ENCODE measurements at regions not wholly inside any gene's neighbourhood (a gene's known extent, or its start where the extent isn't known, plus 50 kb on each side); places are given as distances from the start of the nearest gene placed in this dataset.
"Not testable (repeated sequence)": the region's sequence is repeated elsewhere in the genome, so short reads cannot be mapped to it uniquely, and the experiment has no call there.

GRCh38 chr14:51341338-51341737, 101.3 kb downstream of the TMX1 start:
- H3K36me3 ChIP-seq (ENCODE audit: control insufficient read depth, insufficient read depth, low read length): no peaks in the 10 kb centered on the region
- no peak overlapping the region for H3K4me3 ChIP-seq (ENCODE audit: insufficient read depth, low read depth, low read length, poor library complexity, severe bottlenecking)
- DNase-seq: no peak
- H3K4me1 ChIP-seq (ENCODE audit: control insufficient read depth, insufficient read depth, low read length, poor library complexity, severe bottlenecking): no peaks in the 10 kb centered on the region
- H3K27me3 ChIP-seq (replicated peaks; ENCODE audit: control insufficient read depth, insufficient read depth, low read length, poor library complexity, severe bottlenecking): no peaks in the 10 kb centered on the region
- no peaks in the 10 kb centered on the region for H3K9me3 ChIP-seq (ENCODE audit: control insufficient read depth, low read length)
- H3K27ac ChIP-seq (ENCODE audit: insufficient read depth, low read length, poor library complexity, severe bottlenecking): no peak overlapping the region

DNA sequence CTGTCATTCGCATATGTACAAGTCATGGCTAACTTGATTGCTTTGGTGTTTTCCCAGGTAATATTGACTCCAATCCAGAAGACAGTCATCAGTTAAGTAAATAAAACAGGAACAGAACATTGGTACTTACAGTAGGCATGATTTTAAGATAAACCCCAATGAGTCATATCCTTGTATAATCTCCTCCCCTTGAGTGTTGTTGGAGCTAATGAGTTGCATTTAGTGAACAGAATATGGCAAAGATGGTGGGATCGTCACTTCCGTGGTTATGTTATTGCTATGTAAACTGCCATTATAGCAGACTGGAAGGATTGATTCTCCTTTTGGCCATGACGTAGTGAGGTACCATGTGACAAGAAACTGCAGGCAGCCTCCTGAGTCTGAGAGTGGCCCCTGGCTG, 102.2 kb downstream of the TMX1 start:
- no peaks in the 10 kb centered on the region for H3K36me3 ChIP-seq (ENCODE audit: control insufficient read depth, insufficient read depth, low read length)
- no peaks in the 10 kb centered on the region for H3K27me3 ChIP-seq (replicated peaks; ENCODE audit: control insufficient read depth, insufficient read depth, low read length, poor library complexity, severe bottlenecking)
- H3K27ac ChIP-seq (ENCODE audit: insufficient read depth, low read length, poor library complexity, severe bottlenecking): no peak overlapping the region
- no peaks in the 10 kb centered on the region for H3K9me3 ChIP-seq (ENCODE audit: control insufficient read depth, low read length)
- no peak for DNase-seq
- no peaks in the 10 kb centered on the region for H3K4me1 ChIP-seq (ENCODE audit: control insufficient read depth, insufficient read depth, low read length, poor library complexity, severe bottlenecking)
- no peak overlapping the region for H3K4me3 ChIP-seq (ENCODE audit: insufficient read depth, low read depth, low read length, poor library complexity, severe bottlenecking)

- no peaks in the 10 kb centered on the region for H3K4me1 ChIP-seq (ENCODE audit: control insufficient read depth, insufficient read depth, low read length, poor library complexity, severe bottlenecking)
- H3K4me3 ChIP-seq (ENCODE audit: insufficient read depth, low read depth, low read length, poor library complexity, severe bottlenecking): no peak overlapping the region
- no peaks in the 10 kb centered on the region for H3K27me3 ChIP-seq (replicated peaks; ENCODE audit: control insufficient read depth, insufficient read depth, low read length, poor library complexity, severe bottlenecking)
- no peak overlapping the region for H3K27ac ChIP-seq (ENCODE audit: insufficient read depth, low read length, poor library complexity, severe bottlenecking)
- no peaks in the 10 kb centered on the region for H3K9me3 ChIP-seq (ENCODE audit: control insufficient read depth, low read length)
- DNase-seq: no peak
- no peaks in the 10 kb centered on the region for H3K36me3 ChIP-seq (ENCODE audit: control insufficient read depth, insufficient read depth, low read length)
Observed at GRCh38 chr14:51351997-51352396, 112.0 kb downstream of the TMX1 start.

DNA sequence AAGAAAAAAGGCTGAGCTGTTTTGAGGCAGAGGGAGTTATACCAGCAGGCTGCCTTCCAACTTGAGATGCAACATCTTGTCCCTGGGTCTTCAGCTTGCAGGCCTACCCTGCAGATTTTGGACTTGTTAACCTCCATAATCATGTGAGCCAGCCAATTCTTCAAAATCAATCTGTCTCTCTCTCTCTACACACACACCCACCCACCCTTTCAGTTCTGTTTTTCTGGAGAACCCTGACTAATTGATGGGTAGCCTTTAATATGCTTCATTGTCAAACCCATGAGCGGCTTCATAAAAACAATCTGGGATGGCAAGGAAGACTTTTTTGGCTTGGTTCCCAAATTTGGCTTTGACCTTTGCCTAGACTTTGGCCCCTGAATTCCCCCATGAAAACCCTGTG, 113.9 kb downstream of the TMX1 start:
- Histone ChIP-seq H3K4me3 (ENCODE audit: insufficient read depth, low read depth, low read length, poor library complexity, severe bottlenecking) (no peak overlapping the region), H3K4me1 (ENCODE audit: control insufficient read depth, insufficient read depth, low read length, poor library complexity, severe bottlenecking) (no peaks in the 10 kb centered on the region), H3K36me3 (ENCODE audit: control insufficient read depth, insufficient read depth, low read length) (no peaks in the 10 kb centered on the region), H3K27me3 (replicated peaks; ENCODE audit: control insufficient read depth, insufficient read depth, low read length, poor library complexity, severe bottlenecking) (no peaks in the 10 kb centered on the region), H3K27ac (ENCODE audit: insufficient read depth, low read length, poor library complexity, severe bottlenecking) (no peak overlapping the region), H3K9me3 (ENCODE audit: control insufficient read depth, low read length) (no peaks in the 10 kb centered on the region)
- DNase-seq: no peak

DNA sequence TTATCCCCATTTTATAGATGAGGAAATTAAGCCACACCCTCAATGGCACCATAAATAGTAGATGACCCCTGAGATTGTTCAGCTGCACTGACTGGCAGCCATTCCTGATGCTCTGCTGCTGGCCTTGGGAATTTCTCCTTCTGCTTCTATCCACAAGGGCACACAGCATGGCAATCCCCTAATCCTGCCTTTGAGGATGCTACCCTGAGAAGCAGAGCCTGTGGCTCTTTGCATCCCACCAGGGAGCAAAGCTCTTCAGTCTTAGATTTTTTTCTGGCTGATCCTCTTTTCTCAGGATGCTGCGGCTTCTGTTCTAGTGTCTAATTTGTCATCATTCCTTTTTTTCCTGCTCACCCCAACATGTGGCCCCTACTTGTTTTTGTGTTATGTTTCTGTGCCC, 114.8 kb downstream of the TMX1 start:
- H3K27me3 ChIP-seq (replicated peaks; ENCODE audit: control insufficient read depth, insufficient read depth, low read length, poor library complexity, severe bottlenecking): no peaks in the 10 kb centered on the region
- no peak for DNase-seq

GRCh38 chr14:51356381-51356780, 116.3 kb downstream of the TMX1 start:
- Histone ChIP-seq H3K27me3 (replicated peaks; ENCODE audit: control insufficient read depth, insufficient read depth, low read length, poor library complexity, severe bottlenecking) (no peaks in the 10 kb centered on the region), H3K27ac (ENCODE audit: insufficient read depth, low read length, poor library complexity, severe bottlenecking) (no peak overlapping the region), H3K36me3 (ENCODE audit: control insufficient read depth, insufficient read depth, low read length) (no peaks in the 10 kb centered on the region), H3K4me3 (ENCODE audit: insufficient read depth, low read depth, low read length, poor library complexity, severe bottlenecking) (no peak overlapping the region), H3K9me3 (ENCODE audit: control insufficient read depth, low read length) (no peaks in the 10 kb centered on the region), H3K4me1 (ENCODE audit: control insufficient read depth, insufficient read depth, low read length, poor library complexity, severe bottlenecking) (no peaks in the 10 kb centered on the region)
- no peak for DNase-seq

More for the DNA sequence above, 114.8 kb downstream of the TMX1 start:
- no peaks in the 10 kb centered on the region for H3K4me1 ChIP-seq (ENCODE audit: control insufficient read depth, insufficient read depth, low read length, poor library complexity, severe bottlenecking)
- H3K27ac ChIP-seq (ENCODE audit: insufficient read depth, low read length, poor library complexity, severe bottlenecking): no peak overlapping the region
- no peaks in the 10 kb centered on the region for H3K36me3 ChIP-seq (ENCODE audit: control insufficient read depth, insufficient read depth, low read length)
- H3K4me3 ChIP-seq (ENCODE audit: insufficient read depth, low read depth, low read length, poor library complexity, severe bottlenecking): no peak overlapping the region
- H3K9me3 ChIP-seq (ENCODE audit: control insufficient read depth, low read length): no peaks in the 10 kb centered on the region

- Histone ChIP-seq H3K4me3 (ENCODE audit: insufficient read depth, low read depth, low read length, poor library complexity, severe bottlenecking) (no peak overlapping the region), H3K9me3 (ENCODE audit: control insufficient read depth, low read length) (no peaks in the 10 kb centered on the region), H3K36me3 (ENCODE audit: control insufficient read depth, insufficient read depth, low read length) (no peaks in the 10 kb centered on the region), H3K27ac (ENCODE audit: insufficient read depth, low read length, poor library complexity, severe bottlenecking) (no peak overlapping the region), H3K4me1 (ENCODE audit: control insufficient read depth, insufficient read depth, low read length, poor library complexity, severe bottlenecking) (no peaks in the 10 kb centered on the region), H3K27me3 (replicated peaks; ENCODE audit: control insufficient read depth, insufficient read depth, low read length, poor library complexity, severe bottlenecking) (no peaks in the 10 kb centered on the region)
- DNase-seq: no peak
Observed at GRCh38 chr14:51357250-51357649, 117.2 kb downstream of the TMX1 start.

DNA sequence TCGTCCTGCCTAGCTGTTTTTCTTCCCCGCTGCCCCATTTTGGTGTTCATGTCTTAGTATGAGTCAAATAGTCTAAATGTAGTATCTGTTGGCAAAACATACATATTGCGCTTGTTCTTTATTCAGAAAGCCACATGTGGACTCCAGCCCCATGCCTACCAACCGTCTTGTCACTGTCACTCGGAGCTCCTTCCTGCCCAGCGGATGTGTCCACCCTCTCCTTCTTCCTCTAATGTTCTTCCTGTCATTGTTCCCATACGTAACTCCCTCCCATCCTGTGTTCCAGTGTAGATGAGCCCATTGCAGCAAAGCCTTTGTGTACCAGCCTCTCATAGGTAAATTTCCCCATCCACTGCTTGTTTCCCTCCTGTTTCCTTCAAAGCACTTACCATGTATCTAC, 120.5 kb downstream of the TMX1 start:
- DNase-seq: no peak
- no peak overlapping the region for H3K27ac ChIP-seq (ENCODE audit: insufficient read depth, low read length, poor library complexity, severe bottlenecking)
- H3K4me3 ChIP-seq (ENCODE audit: insufficient read depth, low read depth, low read length, poor library complexity, severe bottlenecking): no peak overlapping the region
- H3K4me1 ChIP-seq (ENCODE audit: control insufficient read depth, insufficient read depth, low read length, poor library complexity, severe bottlenecking): no peaks in the 10 kb centered on the region
- no peaks in the 10 kb centered on the region for H3K36me3 ChIP-seq (ENCODE audit: control insufficient read depth, insufficient read depth, low read length)
- H3K27me3 ChIP-seq (replicated peaks; ENCODE audit: control insufficient read depth, insufficient read depth, low read length, poor library complexity, severe bottlenecking): no peaks in the 10 kb centered on the region
- no peaks in the 10 kb centered on the region for H3K9me3 ChIP-seq (ENCODE audit: control insufficient read depth, low read length)

GRCh38 chr14:51365241-51365965, 125.4 kb downstream of the TMX1 start:
- DNase-seq: no peak
- H3K27ac ChIP-seq (ENCODE audit: insufficient read depth, low read length, poor library complexity, severe bottlenecking): no peak overlapping the region

DNA sequence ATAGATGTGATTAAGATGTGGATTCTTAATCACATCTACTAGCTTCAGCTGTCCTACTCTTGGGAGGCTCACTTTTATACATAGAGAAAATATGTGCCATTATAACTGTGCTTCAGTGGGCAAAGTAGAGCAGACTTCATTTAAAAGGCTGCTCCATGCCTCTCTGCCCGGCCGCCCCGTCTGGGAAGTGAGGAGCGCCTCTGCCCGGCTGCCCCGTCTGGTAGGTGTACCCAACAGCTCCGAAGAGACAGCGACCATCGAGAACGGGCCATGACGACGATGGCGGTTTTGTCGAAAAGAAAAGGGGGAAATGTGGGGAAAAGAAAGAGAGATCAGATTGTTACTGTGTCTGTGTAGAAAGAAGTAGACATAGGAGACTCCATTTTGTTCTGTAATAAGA, 126.4 kb downstream of the TMX1 start:
- H3K27ac ChIP-seq (ENCODE audit: insufficient read depth, low read length, poor library complexity, severe bottlenecking); H3K27me3 ChIP-seq (replicated peaks; ENCODE audit: control insufficient read depth, insufficient read depth, low read length, poor library complexity, severe bottlenecking); H3K4me1 ChIP-seq (ENCODE audit: control insufficient read depth, insufficient read depth, low read length, poor library complexity, severe bottlenecking); DNase-seq; H3K4me3 ChIP-seq (ENCODE audit: insufficient read depth, low read depth, low read length, poor library complexity, severe bottlenecking); H3K36me3 ChIP-seq (ENCODE audit: control insufficient read depth, insufficient read depth, low read length); H3K9me3 ChIP-seq (ENCODE audit: control insufficient read depth, low read length): not testable (repeated sequence)

More at GRCh38 chr14:51365241-51365965, 125.4 kb downstream of the TMX1 start:
- H3K27me3 ChIP-seq (replicated peaks; ENCODE audit: control insufficient read depth, insufficient read depth, low read length, poor library complexity, severe bottlenecking): no peaks in the 10 kb centered on the region
- H3K4me1 ChIP-seq (ENCODE audit: control insufficient read depth, insufficient read depth, low read length, poor library complexity, severe bottlenecking): no peaks in the 10 kb centered on the region
- no peak overlapping the region for H3K4me3 ChIP-seq (ENCODE audit: insufficient read depth, low read depth, low read length, poor library complexity, severe bottlenecking)
- no peaks in the 10 kb centered on the region for H3K9me3 ChIP-seq (ENCODE audit: control insufficient read depth, low read length)
- no peaks in the 10 kb centered on the region for H3K36me3 ChIP-seq (ENCODE audit: control insufficient read depth, insufficient read depth, low read length)

Measured in effector memory CD4-positive, alpha-beta T cell (primary cell).